A549 (cell line): ENCODE measurements at regions not wholly inside any gene's neighbourhood (a gene's known extent, or its start where the extent isn't known, plus 50 kb on each side); places are given as distances from the start of the nearest gene placed in this dataset.

ENCODE experiments used
- ATAC-seq, 2 experiments: fragments of 200-7000 bp in 1 of 2; fragments of >200 bp in 1 of 2; cut with Nextera tagmentation in 1 of 2; cut with Tn5 transposase in 1 of 2; 3 replicates each; pipeline versions ENCODE4 v1.8.0 to v1.9.1; 2018 to 2020; ENCODE audit warnings: mild to moderate bottlenecking in 1 of 2, moderate library complexity in 1 of 2
- CTCF ChIA-PET: fragments of 300-600 bp; sonication (Branson Sonifier 250); formaldehyde crosslinking; extraction: SDS; loops from one replicate; lab custom pipeline; 2021; ENCODE audit warnings: antibody characterized with exemption, inconsistent platforms; lab: Yijun Ruan, JAX
- POLR2A ChIA-PET: fragments of 350-600 bp; formaldehyde crosslinking; extraction: SDS; loops from one replicate; lab custom pipeline; 2021; ENCODE audit warnings: antibody characterized with exemption, inconsistent platforms; lab: Yijun Ruan, JAX
- DNase-seq, 2 experiments: peaks; one replicate each; pipeline versions ENCODE4 v3.0.0 to v3.0.0-alpha.2; 2011 to 2016; ENCODE audit warnings: low read depth in 1 of 2, low spot score in 1 of 2
- FAIRE-seq: peaks from 2 replicates; lab custom pipeline; 2011; peaks lifted over from hg19 to GRCh38; lab: Jason Lieb, UNC
- H3K27ac ChIP-seq, 2 experiments: fragments of >200 bp; sonication (Bioruptor Twin); formaldehyde crosslinking; 3 replicates each; pipeline ENCODE4 v1.5.1; 2016 to 2017
- H3K4me1 ChIP-seq: fragments of >200 bp; sonication (Bioruptor Twin); formaldehyde crosslinking; 3 replicates; pipeline ENCODE4 v1.6.1; 2016
- H3K4me2 ChIP-seq: fragments of >200 bp; sonication (Bioruptor Twin); formaldehyde crosslinking; 3 replicates; pipeline ENCODE4 v1.6.1; 2016
- H3K4me3 ChIP-seq: fragments of >200 bp; sonication (Bioruptor Twin); formaldehyde crosslinking; 3 replicates; pipeline ENCODE4 v1.5.1; 2016
- H3K9me3 ChIP-seq: fragments of >200 bp; sonication (Bioruptor Twin); formaldehyde crosslinking; 3 replicates; pipeline ENCODE4 v1.6.1; 2016
- BHLHE40 ChIP-seq: IDR thresholded peaks from 2 replicates; pipeline ENCODE4 v1.6.1; 2012; ENCODE audit warnings: low read depth, low read length, inconsistent platforms
- CBX8 ChIP-seq: fragments of 200-600 bp; sonication (generic); IDR thresholded peaks from 2 replicates; pipeline ENCODE4 v1.6.1; 2016
- CEBPB ChIP-seq, 2 experiments: fragments of >200 bp in 1 of 2; sonication (Bioruptor Twin) in 1 of 2; formaldehyde crosslinking in 1 of 2; IDR thresholded peaks; 2 replicates each; pipeline ENCODE4 v1.6.1; 2012 to 2016
- CHD2 ChIP-seq: fragments of 150-350 bp; IDR thresholded peaks from 2 replicates; pipeline ENCODE4 v1.6.1; 2014; ENCODE audit warnings: low read length; ENCODE audit not compliant: partially characterized antibody
- CHD4 ChIP-seq: fragments of 200-600 bp; sonication (generic); IDR thresholded peaks from 2 replicates; pipeline ENCODE4 v1.6.1; 2016; ENCODE audit warnings: antibody characterized with exemption, mild to moderate bottlenecking, borderline replicate concordance
- FOSB ChIP-seq: fragments of 250-450 bp; sonication (Bioruptor Pico); IDR thresholded peaks from 2 replicates; pipeline ENCODE4 v1.5.0; 2020; ENCODE audit warnings: mild to moderate bottlenecking, moderate library complexity
- GATA3 ChIP-seq: IDR thresholded peaks from 2 replicates; pipeline ENCODE4 v1.6.1; 2012; ENCODE audit warnings: borderline replicate concordance
- HOXB5 ChIP-seq: fragments of 250-450 bp; sonication (Bioruptor Pico); IDR thresholded peaks from 2 replicates; pipeline ENCODE4 v1.5.0; 2020; ENCODE audit warnings: mild to moderate bottlenecking, moderate library complexity
- JUNB ChIP-seq: fragments of >200 bp; sonication (Bioruptor Twin); formaldehyde crosslinking; IDR thresholded peaks from 2 replicates; pipeline ENCODE4 v1.6.1; 2016
- MAFK ChIP-seq: fragments of 450-650 bp; IDR thresholded peaks from 2 replicates; pipeline ENCODE4 v1.6.1; 2014; ENCODE audit not compliant: partially characterized antibody
- MYC ChIP-seq: IDR thresholded peaks from 2 replicates; pipeline ENCODE4 v1.6.1; 2012; ENCODE audit warnings: mild to moderate bottlenecking, inconsistent platforms, low read length, improper control_type of control experiment, borderline replicate concordance
- POLR2A ChIP-seq: IDR thresholded peaks from 2 replicates; pipeline ENCODE4 v1.6.1; 2012; ENCODE audit warnings: mild to moderate bottlenecking, low read length
- POLR2AphosphoS2 ChIP-seq: conservative IDR thresholded peaks from 2 replicates; pipeline ENCODE4 v1.6.1; 2012; ENCODE audit warnings: low read length, improper control_type of control experiment, inconsistent platforms
- RCOR1 ChIP-seq: fragments of 150-350 bp; IDR thresholded peaks from 2 replicates; pipeline ENCODE4 v1.6.1; 2014; ENCODE audit warnings: antibody characterized with exemption, low read length, low read depth
- RFX5 ChIP-seq: fragments of 450-650 bp; IDR thresholded peaks from 2 replicates; pipeline ENCODE4 v1.7.1; 2014; ENCODE audit warnings: antibody characterized with exemption, mild to moderate bottlenecking, moderate library complexity
- SMC3 ChIP-seq: fragments of >200 bp; sonication (Bioruptor Twin); formaldehyde crosslinking; IDR thresholded peaks from 3 replicates; pipeline ENCODE4 v1.6.1; 2018; ENCODE audit warnings: inconsistent platforms
- TP53 ChIP-seq: fragments of 250-450 bp; sonication (Bioruptor Pico); IDR thresholded peaks from 2 replicates; pipeline ENCODE4 v1.5.0; 2021; ENCODE audit warnings: mild to moderate bottlenecking, moderate library complexity
- ZNF302 ChIP-seq: fragments of 250-450 bp; sonication (Bioruptor Pico); IDR thresholded peaks from 2 replicates; pipeline ENCODE4 v1.9.0; 2021; ENCODE audit warnings: inconsistent platforms, mild to moderate bottlenecking, moderate library complexity
- WGBS: methylation state at CpG from one replicate; pipeline ENCODE4 v1.1.6; 2017; ENCODE audit errors: missing lambda C conversion rate; 5-methylcytosine and 5-hydroxymethylcytosine counted together
- TF ChIP-seq, protein P1 (sequence below): fragments of >200 bp; sonication (Bioruptor Twin); formaldehyde crosslinking; IDR thresholded peaks from 3 replicates; pipeline ENCODE4 v1.6.1; 2016
- TF ChIP-seq, protein P2 (sequence below): fragments of 200-600 bp; sonication (generic); IDR thresholded peaks from 2 replicates; pipeline ENCODE4 v1.6.1; 2016; ENCODE audit warnings: antibody characterized with exemption, mild to moderate bottlenecking, moderate library complexity
- TF ChIP-seq, protein P3 (sequence below): fragments of >200 bp; sonication (Bioruptor Twin); formaldehyde crosslinking; IDR thresholded peaks from 3 replicates; pipeline ENCODE4 v1.5.1; 2016
- TF ChIP-seq, protein P4 (sequence below): IDR thresholded peaks from 2 replicates; pipeline ENCODE4 v1.6.1; 2012; ENCODE audit warnings: low read depth, borderline replicate concordance

DNA sequence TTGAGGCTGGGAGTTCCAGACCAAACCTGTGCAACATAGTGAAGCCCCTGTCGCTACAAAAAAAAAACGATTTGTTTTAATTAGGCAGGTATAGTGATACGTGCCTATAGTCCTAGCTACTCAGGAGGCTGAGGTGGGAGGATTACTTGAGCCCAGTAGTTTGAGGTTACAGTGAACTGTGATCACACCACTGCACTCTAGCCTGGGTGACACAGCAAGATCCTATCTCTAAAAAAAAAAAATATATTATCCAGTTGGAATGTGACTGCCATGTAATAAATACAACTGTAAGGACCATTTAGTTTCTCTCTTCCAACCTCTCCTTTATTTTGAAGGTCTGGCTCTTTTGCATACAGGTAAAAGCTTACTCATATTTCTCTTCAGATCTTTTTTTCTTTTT, 571.5 kb downstream of the UTRN start:
- Histone ChIP-seq H3K4me1 (no peaks in the 10 kb centered on the region), H3K9me3 (no peaks in the 10 kb centered on the region), H3K27ac (no peak overlapping the region), H3K4me3 (no peak overlapping the region), H3K4me2 (no peak overlapping the region)
- FAIRE-seq = no peak
- ATAC-seq = no peak
- 70% methylated on average over 3 of the region's 3 CpGs for WGBS
- POLR2A ChIA-PET = no interaction called here
- no peak for DNase-seq
- CTCF ChIA-PET = interaction anchor here (0.6 kb wide), 1 partner anchor 13 kb away, joined by 3 read pairs; no protein-coding TSS in a partner anchor
- TF ChIP-seq, protein P1, sequence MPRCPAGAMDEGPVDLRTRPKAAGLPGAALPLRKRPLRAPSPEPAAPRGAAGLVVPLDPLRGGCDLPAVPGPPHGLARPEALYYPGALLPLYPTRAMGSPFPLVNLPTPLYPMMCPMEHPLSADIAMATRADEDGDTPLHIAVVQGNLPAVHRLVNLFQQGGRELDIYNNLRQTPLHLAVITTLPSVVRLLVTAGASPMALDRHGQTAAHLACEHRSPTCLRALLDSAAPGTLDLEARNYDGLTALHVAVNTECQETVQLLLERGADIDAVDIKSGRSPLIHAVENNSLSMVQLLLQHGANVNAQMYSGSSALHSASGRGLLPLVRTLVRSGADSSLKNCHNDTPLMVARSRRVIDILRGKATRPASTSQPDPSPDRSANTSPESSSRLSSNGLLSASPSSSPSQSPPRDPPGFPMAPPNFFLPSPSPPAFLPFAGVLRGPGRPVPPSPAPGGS = no peak
- no peak for TF ChIP-seq JUNB
- TF ChIP-seq, protein P2, sequence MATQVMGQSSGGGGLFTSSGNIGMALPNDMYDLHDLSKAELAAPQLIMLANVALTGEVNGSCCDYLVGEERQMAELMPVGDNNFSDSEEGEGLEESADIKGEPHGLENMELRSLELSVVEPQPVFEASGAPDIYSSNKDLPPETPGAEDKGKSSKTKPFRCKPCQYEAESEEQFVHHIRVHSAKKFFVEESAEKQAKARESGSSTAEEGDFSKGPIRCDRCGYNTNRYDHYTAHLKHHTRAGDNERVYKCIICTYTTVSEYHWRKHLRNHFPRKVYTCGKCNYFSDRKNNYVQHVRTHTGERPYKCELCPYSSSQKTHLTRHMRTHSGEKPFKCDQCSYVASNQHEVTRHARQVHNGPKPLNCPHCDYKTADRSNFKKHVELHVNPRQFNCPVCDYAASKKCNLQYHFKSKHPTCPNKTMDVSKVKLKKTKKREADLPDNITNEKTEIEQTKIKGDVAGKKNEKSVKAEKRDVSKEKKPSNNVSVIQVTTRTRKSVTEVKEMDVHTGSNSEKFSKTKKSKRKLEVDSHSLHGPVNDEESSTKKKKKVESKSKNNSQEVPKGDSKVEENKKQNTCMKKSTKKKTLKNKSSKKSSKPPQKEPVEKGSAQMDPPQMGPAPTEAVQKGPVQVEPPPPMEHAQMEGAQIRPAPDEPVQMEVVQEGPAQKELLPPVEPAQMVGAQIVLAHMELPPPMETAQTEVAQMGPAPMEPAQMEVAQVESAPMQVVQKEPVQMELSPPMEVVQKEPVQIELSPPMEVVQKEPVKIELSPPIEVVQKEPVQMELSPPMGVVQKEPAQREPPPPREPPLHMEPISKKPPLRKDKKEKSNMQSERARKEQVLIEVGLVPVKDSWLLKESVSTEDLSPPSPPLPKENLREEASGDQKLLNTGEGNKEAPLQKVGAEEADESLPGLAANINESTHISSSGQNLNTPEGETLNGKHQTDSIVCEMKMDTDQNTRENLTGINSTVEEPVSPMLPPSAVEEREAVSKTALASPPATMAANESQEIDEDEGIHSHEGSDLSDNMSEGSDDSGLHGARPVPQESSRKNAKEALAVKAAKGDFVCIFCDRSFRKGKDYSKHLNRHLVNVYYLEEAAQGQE = no peak
- no peak for TF ChIP-seq SMC3
- TF ChIP-seq, protein P3, sequence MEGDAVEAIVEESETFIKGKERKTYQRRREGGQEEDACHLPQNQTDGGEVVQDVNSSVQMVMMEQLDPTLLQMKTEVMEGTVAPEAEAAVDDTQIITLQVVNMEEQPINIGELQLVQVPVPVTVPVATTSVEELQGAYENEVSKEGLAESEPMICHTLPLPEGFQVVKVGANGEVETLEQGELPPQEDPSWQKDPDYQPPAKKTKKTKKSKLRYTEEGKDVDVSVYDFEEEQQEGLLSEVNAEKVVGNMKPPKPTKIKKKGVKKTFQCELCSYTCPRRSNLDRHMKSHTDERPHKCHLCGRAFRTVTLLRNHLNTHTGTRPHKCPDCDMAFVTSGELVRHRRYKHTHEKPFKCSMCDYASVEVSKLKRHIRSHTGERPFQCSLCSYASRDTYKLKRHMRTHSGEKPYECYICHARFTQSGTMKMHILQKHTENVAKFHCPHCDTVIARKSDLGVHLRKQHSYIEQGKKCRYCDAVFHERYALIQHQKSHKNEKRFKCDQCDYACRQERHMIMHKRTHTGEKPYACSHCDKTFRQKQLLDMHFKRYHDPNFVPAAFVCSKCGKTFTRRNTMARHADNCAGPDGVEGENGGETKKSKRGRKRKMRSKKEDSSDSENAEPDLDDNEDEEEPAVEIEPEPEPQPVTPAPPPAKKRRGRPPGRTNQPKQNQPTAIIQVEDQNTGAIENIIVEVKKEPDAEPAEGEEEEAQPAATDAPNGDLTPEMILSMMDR = no peak
- TF ChIP-seq ZNF302 = no peak
- no peak for TF ChIP-seq RFX5
- no peak for TF ChIP-seq RCOR1
- no peak for TF ChIP-seq BHLHE40

DNA sequence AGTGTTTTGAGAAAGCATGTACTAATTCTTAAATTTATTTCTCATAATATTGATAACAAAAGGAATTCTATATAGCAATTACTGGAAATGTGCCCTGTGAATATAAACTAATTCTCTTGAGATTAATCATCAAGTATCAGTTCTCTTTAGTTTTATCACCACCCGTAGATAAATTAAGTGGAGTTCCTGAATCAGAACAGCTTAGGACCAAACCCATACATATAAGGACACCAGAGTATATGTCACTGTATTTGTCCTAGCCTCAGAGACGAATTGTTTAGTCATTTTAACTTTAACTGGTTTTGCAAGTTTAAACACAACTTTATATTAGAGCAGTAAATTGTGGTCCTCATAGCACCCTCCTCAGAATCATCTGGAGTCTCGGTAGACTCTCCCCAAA, 572.0 kb downstream of the UTRN start:
- CTCF ChIA-PET = interaction anchor here (0.6 kb wide), 1 partner anchor 12 kb away, joined by 3 read pairs; no protein-coding TSS in a partner anchor
- POLR2A ChIA-PET = no interaction called here
- no peak overlapping the region for H3K27ac ChIP-seq
- WGBS = 56% methylated on average over 3 of the region's 3 CpGs
- DNase-seq = no peak
- no peaks in the 10 kb centered on the region for H3K4me1 ChIP-seq
- no peak overlapping the region for H3K4me3 ChIP-seq
- TF ChIP-seq CHD4 = no peak
- no peak for TF ChIP-seq TP53 (CRISPR knock-in tag)
- TF ChIP-seq CEBPB (IDR thresholded peaks at IDR 0.05) = no peak
- no peak for TF ChIP-seq POLR2A
- TF ChIP-seq RCOR1 = no peak
- no peak for TF ChIP-seq FOSB (CRISPR knock-in tag)
- no peak for TF ChIP-seq POLR2AphosphoS2
- TF ChIP-seq MAFK = no peak
- TF ChIP-seq CBX8 = no peak
- no peak for TF ChIP-seq BHLHE40
- no peak for TF ChIP-seq HOXB5 (CRISPR knock-in tag)
- TF ChIP-seq, protein P2 = no peak
- no peak for TF ChIP-seq MYC
- no peak for TF ChIP-seq CHD2
- TF ChIP-seq, protein P4, sequence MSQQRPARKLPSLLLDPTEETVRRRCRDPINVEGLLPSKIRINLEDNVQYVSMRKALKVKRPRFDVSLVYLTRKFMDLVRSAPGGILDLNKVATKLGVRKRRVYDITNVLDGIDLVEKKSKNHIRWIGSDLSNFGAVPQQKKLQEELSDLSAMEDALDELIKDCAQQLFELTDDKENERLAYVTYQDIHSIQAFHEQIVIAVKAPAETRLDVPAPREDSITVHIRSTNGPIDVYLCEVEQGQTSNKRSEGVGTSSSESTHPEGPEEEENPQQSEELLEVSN = no peak
- TF ChIP-seq GATA3 = no peak
- no peak for FAIRE-seq
- H3K4me2 ChIP-seq = no peak overlapping the region
- no peaks in the 10 kb centered on the region for H3K9me3 ChIP-seq
- no peak for ATAC-seq
